ENCODE measurements at regions not wholly inside any gene's neighbourhood (a gene's known extent, or its start where the extent isn't known, plus 50 kb on each side); places are given as distances from the start of the nearest gene placed in this dataset.

DNA sequence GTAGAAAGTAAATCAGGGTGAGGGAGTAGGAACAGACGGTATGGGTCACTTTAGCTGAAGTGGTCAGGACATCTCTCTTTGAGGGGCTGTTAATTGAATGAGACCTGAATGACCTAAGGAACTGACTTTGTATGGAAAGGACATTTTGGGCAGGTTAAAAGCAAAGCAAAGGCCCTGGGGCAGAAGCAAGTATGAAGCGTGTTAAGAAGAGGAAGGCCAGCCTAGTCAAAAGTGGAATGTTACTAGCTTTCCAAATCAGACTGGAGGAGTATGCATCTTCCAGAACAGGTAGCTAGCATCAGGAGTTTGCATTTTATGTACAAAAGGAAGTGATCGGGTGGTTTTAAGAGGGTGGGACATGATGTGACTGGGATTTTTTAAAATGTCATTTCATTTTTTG is 70.9 kb upstream of the PCGF5 start:
- no peak overlapping the region for H3K4me3 ChIP-seq (ENCODE audit: low read depth, low read length)
- in situ Hi-C loops (cut with HindIII; ENCODE audit: low sequenced_read_pairs), result no loop called here
- TF ChIP-seq CTCF (IDR thresholded peaks at IDR 0.05; ENCODE audit: low read depth, low read length, missing control alignments), result no peak
- no peak for DNase-seq (ENCODE audit: low read depth)

- no peak for DNase-seq (ENCODE audit: low read depth)
- no peak for TF ChIP-seq CTCF (IDR thresholded peaks at IDR 0.05; ENCODE audit: low read depth, low read length, missing control alignments)
- in situ Hi-C loops (cut with HindIII; ENCODE audit: low sequenced_read_pairs), result no loop called here
- no peak overlapping the region for H3K4me3 ChIP-seq (ENCODE audit: low read depth, low read length)
These were observed 69.8 kb upstream of the PCGF5 start for GRCh38 chr10:91150631-91151030.

DNA sequence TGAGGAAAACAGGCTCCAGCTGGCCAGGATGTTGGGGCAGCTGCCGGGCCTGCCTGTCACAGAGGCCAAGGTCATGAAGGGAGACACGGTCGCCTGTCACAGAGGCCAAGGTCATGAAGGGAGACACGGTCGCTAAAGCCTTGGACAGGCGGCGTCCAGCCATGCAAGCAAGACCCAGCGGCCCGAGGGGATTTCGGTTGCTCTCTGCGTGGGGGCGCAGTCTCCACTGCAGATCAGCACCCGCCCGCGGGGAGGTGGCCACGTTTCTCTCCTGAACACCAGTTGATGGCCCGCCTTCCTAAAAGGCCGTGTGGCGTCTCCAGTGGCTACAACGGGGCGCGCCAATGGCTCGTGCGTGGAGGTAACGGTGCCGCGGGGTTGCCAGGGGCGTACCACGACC is 67.0 kb upstream of the PCGF5 start:
- H3K4me3 ChIP-seq (ENCODE audit: low read depth, low read length), result no peak overlapping the region
- DNase-seq (ENCODE audit: low read depth), result no peak
- no peak for TF ChIP-seq CTCF (IDR thresholded peaks at IDR 0.05; ENCODE audit: low read depth, low read length, missing control alignments)
- in situ Hi-C loops (cut with HindIII; ENCODE audit: low sequenced_read_pairs), result no loop called here

- in situ Hi-C loops (cut with HindIII; ENCODE audit: low sequenced_read_pairs), result no loop called here
- no peak for DNase-seq (ENCODE audit: low read depth)
- no peak for TF ChIP-seq CTCF (IDR thresholded peaks at IDR 0.05; ENCODE audit: low read depth, low read length, missing control alignments)
- H3K4me3 ChIP-seq (ENCODE audit: low read depth, low read length), result no peak overlapping the region
These were observed 65.6 kb upstream of the PCGF5 start for GRCh38 chr10:91154842-91155241.

DNA sequence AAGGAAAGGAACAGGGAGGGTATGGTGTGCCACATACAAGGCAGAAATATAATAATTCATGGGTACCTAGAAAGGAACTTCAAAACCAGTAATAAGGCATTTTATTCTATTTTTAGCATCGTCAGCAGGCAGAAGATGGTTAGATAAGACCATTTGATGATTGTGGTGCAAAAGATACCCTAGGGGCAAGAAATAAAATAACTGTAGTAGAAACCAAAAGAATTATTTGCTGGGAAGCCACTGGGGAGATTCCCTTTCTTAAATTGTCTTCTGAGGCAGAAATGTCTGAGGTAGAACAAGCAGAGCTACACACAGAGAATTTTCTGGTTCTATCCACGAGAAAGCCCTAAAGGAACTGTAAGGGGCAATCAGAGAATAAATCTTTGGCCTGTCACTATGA is 64.3 kb upstream of the PCGF5 start:
- no peak overlapping the region for H3K4me3 ChIP-seq (ENCODE audit: low read depth, low read length)
- no peak for TF ChIP-seq CTCF (IDR thresholded peaks at IDR 0.05; ENCODE audit: low read depth, low read length, missing control alignments)
- no peak for DNase-seq (ENCODE audit: low read depth)
- in situ Hi-C loops (cut with HindIII; ENCODE audit: low sequenced_read_pairs), result no loop called here

DNA sequence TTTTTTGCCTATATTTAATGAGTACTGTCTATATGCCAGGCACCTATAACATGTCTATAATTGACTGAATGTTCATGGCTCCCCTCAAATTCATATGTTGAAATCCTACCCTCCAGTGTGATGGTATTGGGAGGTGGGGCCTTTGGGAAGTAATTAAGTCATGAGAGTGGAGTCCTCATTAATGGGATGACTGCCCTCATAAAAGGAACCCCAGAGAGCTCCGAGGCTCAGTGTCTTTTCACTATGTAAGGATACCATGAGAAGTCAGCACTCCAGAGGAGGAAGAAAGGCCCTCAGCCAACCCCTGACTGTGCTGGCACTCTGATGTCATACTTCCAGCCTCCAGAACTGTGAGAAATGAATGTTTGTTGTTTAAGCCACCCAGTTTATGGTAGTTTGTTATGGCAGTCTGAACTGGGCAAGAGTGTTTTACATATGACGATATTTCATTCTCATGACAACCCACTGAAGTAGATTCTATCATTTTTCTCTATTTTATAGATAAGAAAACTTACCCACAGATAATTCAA is 61.1 kb upstream of the PCGF5 start:
- no peak for DNase-seq (ENCODE audit: low read depth)
- no peak for TF ChIP-seq CTCF (IDR thresholded peaks at IDR 0.05; ENCODE audit: low read depth, low read length, missing control alignments)
- in situ Hi-C loops (cut with HindIII; ENCODE audit: low sequenced_read_pairs), result no loop called here
- H3K4me3 ChIP-seq (ENCODE audit: low read depth, low read length), result no peak overlapping the region

GRCh38 chr10:91162050-91162494 is 58.4 kb upstream of the PCGF5 start:
- peak overlapping the region; percentile 71 for H3K4me3 ChIP-seq (ENCODE audit: low read depth, low read length)
- DNase-seq (ENCODE audit: low read depth), result no peak
- no peak for TF ChIP-seq CTCF (IDR thresholded peaks at IDR 0.05; ENCODE audit: low read depth, low read length, missing control alignments)
- in situ Hi-C loops (cut with HindIII; ENCODE audit: low sequenced_read_pairs), result no loop called here

Measured in astrocyte of the cerebellum (primary cell).